Renal cortical epithelial cell (primary cell): ENCODE measurements at regions not wholly inside any gene's neighbourhood (a gene's known extent, or its start where the extent isn't known, plus 50 kb on each side); places are given as distances from the start of the nearest gene placed in this dataset.

ENCODE experiments used
- DNase-seq: peaks from one replicate; pipeline ENCODE4 v3.0.0-alpha.2; 2011; ENCODE audit warnings: low read depth

DNA sequence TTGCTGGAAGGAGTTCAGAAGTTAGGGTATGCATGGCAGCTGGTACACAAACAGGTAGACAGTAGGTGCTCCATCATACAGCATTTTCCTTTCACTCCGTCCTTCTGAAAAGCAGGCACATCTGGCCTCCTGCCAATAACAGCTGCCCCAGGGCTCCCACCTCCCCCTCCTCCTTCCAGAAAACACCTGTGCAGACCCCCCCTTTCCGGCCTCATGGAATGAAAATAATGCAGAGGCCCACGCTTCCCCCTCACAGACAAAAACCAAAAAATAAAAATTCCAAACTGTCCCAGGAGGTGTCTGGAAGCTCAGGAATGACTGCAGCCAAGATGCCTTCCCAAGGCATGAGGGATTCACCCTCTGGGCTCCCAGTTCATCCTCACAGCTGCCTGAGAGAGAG, 185.5 kb downstream of the MN1 start:
- no peak for DNase-seq

- no peak for DNase-seq
Measured at GRCh38 chr22:27617214-27617881, 184.2 kb downstream of the MN1 start.

DNA sequence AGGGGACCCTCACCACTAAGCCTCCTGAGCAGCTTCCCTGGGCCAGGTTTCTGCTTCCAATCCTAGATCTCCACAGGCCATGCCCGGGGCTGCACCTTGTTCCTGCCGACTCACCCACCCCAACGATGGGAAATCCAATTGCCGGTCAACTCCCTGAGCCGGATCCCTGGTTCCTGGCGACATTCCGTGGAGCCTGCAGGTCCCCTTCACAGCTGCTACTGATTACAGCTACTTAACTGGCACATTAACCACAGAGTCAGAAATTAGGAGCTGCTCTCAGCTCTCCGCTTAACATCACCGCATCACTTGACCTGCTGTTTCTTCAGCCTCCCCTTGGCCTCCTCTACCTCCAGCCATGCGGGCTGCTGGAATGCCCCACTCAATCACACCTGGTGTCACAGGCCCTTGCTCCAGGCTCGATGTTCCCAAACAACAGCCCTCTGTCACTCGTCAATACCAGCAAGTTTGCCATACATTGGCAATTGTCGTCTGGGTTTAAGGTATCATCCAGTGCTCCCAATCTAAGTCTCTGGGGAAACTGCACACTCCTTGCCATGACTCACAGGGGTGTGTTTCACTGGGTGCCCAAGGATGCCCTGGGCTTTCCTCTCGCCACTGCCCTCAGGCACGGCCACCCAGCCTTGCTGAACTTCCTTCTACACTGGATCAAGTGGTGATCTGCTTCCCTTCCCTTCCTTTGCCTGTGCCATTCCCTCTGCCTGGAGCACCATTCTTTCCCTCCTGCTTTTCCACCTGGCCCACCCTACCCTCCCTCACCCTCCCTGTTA, 181.0 kb downstream of the MN1 start:
- DNase-seq: peak; percentile 3

DNA sequence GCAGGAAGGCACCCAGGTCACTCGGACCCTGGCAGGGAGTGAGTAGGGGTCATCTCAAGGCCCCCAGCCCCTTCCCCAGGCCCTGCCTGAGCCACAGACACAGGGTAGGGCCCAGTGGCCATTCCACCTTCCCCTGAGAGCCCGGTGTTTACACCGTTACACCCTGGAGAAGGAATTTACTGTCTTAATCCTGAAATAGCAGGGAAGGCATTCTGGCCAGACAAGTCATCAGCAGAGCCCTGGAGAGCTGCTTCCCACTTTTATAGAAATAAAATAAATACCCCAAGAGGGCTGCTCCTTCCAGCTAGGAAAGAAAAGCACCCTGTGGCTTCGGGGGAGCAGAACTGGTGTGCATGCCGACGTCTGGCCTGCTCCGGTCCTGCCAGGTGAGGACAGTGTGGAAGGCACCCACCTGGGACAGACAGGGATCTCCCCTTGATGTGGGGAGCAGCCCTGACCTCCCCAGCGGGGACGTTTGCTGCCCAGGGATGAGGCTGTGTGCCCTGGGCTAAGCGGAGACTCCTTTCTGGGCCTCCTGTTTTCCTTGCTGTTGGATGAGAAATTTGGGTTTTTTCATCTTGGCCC, 180.0 kb downstream of the MN1 start:
- no peak for DNase-seq

GRCh38 chr22:27624042-27624441, 177.5 kb downstream of the MN1 start:
- no peak for DNase-seq

GRCh38 chr22:27624705-27625104, 176.9 kb downstream of the MN1 start:
- DNase-seq: no peak

GRCh38 chr22:27625769-27626674, 175.5 kb downstream of the MN1 start:
- DNase-seq: no peak

- DNase-seq: no peak
Measured at GRCh38 chr22:27626675-27627443, 174.7 kb downstream of the MN1 start.

DNA sequence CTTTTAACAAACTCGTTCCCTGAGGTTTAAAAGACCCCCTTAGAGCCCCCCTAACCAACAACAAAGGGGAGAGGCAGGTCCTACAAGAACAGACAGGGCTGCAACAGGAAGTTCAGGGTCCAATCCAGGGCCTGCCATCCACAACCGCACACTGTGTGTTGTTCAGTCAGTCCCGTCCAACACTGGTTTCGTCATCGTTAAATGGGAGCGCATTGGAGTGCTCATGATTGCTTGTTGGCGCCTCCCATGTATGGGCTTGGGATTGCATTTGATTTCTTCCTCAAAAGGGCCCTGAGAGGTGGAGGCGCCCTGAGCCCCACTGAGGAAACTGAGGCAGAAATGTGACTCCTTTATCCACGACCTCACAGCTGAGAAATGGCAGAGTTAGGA, 174.1 kb downstream of the MN1 start:
- DNase-seq: no peak

DNA sequence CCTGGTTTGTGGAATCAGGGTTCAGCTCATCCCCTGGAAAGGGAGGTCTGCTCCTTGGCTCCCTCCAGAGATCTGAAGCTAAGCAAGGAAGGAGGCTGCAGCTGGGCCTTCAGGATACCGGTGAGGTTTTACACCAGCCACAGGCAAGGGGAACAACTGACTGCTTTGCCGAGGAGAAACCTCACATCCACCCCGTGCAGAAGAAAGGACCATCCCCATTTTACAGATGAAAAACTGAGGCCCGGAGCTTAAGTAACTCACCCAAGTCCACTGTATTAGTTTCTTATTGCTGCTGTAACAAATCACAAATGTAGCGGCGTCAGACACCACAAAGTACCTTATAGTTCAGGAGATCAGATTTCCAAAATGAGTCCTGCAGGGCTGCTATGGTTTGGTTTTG, 173.7 kb downstream of the MN1 start:
- no peak for DNase-seq

- DNase-seq: no peak
Measured at GRCh38 chr22:27628341-27628740, 173.2 kb downstream of the MN1 start.

GRCh38 chr22:27628891-27629631, 172.5 kb downstream of the MN1 start:
- DNase-seq: no peak

- DNase-seq: no peak
Measured at GRCh38 chr22:27629908-27630673, 171.5 kb downstream of the MN1 start.

DNA sequence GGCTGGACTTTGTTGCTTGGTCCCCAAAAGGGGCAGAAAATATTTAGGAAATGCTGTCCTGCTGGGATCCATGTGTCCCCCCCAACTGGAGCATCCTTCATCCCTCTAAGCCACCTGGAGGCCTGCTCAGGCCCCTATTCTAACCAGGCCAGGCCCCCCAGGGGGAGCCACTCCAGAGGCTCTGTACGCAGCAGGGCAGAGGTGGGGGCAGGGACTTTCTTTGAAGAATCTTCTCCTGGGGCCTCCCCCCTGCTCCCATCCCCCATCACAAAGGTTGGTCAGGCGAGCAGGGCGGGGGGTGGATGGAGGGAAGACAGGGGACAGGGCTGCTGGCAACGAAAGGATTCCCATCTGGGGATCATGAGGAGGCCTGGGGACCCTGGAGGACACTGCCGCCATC, 170.8 kb downstream of the MN1 start:
- no peak for DNase-seq

DNA sequence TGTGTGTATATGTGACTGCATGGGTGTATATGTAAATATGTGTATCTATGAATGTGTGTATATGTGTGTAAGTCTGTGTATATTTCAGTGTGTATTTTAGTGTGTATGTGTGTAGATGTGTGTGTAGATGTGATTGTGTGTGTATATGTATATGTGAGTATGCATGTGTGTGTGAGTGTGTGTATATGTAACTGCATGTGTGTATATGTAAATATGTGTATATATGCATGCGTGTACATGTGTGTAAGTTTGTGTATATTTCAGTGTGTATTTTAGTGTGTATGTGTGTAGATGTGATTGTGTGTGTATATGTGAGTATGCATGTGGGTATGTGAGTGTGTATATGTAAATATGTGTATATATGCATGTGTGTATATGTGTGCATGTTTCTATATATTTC, 169.9 kb downstream of the MN1 start:
- no peak for DNase-seq

GRCh38 chr22:27632451-27633295, 168.9 kb downstream of the MN1 start:
- no peak for DNase-seq

- no peak for DNase-seq
Measured at GRCh38 chr22:27633296-27633871, 168.2 kb downstream of the MN1 start.

DNA sequence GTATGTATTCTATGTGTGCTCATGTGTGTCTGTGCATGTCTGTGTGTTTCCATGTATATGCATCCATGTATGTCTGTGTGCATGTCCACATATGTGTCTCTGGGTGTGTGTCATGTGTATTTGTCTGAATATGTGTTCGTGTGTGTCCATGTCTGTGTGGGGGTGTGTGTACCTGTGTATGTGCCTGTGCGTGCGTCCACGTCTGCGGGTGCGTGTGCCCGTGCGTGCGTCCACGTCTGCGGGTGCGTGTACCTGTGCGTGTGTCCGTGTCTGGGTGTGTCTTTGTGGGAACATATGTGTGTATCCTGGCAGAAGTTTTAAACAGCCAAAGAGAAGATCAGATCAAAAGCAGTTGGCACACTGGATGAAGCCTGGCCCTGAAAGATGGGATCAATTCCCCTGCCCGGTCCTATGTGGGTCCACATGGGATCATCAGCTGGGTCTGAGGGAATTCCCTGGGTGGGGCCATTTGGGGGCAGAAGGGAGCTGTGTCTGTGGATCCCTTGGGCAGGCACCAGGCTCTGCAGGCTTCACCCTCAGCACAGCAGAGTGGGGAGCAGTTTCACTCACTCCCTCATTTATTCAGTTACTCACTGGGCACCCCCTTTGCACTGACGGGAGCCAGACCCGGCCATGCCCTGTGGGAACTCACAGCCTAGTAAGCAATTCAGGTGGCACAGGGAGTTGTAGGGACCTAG, 167.4 kb downstream of the MN1 start:
- DNase-seq: no peak
